ENCODE measurements at regions not wholly inside any gene's neighbourhood (a gene's known extent, or its start where the extent isn't known, plus 50 kb on each side); places are given as distances from the start of the nearest gene placed in this dataset.

DNA sequence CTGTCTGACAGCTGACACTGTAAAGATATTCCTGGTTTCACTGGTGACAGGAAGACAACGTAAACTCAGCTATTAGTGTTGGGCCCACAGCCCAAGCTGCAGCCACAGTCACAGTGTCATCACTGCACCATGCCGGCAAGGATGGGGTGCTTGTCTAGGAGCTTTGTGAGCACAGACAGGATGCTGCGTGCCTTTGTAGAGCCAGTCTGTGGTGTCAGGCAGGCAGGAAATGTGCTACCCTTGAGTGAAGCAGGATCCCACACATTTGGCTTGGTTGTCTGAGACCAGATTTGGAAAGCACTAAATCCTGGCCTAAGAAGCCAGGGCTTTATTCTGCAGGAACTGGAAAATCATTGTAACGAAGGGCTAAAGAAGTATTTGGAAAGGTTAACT lies 121.6 kb upstream of the ADAMTS16 start:
- no peaks in the 10 kb centered on the region for H3K27me3 ChIP-seq
- no peak overlapping the region for H3K4me3 ChIP-seq
- no peaks in the 10 kb centered on the region for H3K4me1 ChIP-seq
- H3K9me3 ChIP-seq, result no peaks in the 10 kb centered on the region
- TF ChIP-seq POLR2A (IDR thresholded peaks at IDR 0.05) (no peak), EP300 (IDR thresholded peaks at IDR 0.05) (no peak), POLR2AphosphoS5 (IDR thresholded peaks at IDR 0.05) (no peak)
- TF ChIP-seq, protein P1, sequence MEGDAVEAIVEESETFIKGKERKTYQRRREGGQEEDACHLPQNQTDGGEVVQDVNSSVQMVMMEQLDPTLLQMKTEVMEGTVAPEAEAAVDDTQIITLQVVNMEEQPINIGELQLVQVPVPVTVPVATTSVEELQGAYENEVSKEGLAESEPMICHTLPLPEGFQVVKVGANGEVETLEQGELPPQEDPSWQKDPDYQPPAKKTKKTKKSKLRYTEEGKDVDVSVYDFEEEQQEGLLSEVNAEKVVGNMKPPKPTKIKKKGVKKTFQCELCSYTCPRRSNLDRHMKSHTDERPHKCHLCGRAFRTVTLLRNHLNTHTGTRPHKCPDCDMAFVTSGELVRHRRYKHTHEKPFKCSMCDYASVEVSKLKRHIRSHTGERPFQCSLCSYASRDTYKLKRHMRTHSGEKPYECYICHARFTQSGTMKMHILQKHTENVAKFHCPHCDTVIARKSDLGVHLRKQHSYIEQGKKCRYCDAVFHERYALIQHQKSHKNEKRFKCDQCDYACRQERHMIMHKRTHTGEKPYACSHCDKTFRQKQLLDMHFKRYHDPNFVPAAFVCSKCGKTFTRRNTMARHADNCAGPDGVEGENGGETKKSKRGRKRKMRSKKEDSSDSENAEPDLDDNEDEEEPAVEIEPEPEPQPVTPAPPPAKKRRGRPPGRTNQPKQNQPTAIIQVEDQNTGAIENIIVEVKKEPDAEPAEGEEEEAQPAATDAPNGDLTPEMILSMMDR (IDR thresholded peaks at IDR 0.05), result no peak
- no peak overlapping the region for H3K27ac ChIP-seq
- 56 to 74% (median 71%) methylated on average over 4 of the region's 4 CpGs for WGBS, 5 donors
- H3K36me3 ChIP-seq, result no peaks in the 10 kb centered on the region
- no peak for DNase-seq
- intact Hi-C loops (cut with DNase I; ENCODE audit: low total_unique reads), result no loop called here

DNA sequence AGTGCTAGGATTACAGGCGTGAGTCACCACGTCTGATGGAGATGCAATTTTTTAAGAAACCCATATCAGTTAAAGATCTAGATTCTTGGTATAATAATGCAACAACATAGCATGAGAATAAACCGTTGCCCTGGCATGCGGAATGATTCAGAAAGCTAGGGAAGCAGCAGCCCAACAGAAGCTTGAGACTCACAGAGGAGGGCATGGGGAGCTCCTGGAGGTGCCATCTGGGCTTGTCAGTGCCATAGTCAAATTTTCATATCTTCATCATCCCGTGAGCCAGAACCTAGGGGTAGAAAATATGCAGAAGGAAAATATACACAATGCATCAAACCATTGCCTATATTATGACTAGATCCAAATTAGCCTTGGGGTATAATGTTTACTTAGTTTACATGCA lies 118.7 kb upstream of the ADAMTS16 start:
- DNase-seq, result no peak
- Histone ChIP-seq H3K4me3 (no peak overlapping the region), H3K36me3 (no peaks in the 10 kb centered on the region), H3K4me1 (no peaks in the 10 kb centered on the region), H3K27ac (no peak overlapping the region), H3K27me3 (no peaks in the 10 kb centered on the region), H3K9me3 (no peaks in the 10 kb centered on the region)
- intact Hi-C loops (cut with DNase I; ENCODE audit: low total_unique reads), result no loop called here
- 86 to 95% (median 90%) methylated on average over 5 of the region's 5 CpGs for WGBS, 5 donors
- TF ChIP-seq EP300 (IDR thresholded peaks at IDR 0.05) (no peak), POLR2AphosphoS5 (IDR thresholded peaks at IDR 0.05) (no peak), POLR2A (IDR thresholded peaks at IDR 0.05) (no peak)
- TF ChIP-seq, protein P1 (IDR thresholded peaks at IDR 0.05), result no peak

DNA sequence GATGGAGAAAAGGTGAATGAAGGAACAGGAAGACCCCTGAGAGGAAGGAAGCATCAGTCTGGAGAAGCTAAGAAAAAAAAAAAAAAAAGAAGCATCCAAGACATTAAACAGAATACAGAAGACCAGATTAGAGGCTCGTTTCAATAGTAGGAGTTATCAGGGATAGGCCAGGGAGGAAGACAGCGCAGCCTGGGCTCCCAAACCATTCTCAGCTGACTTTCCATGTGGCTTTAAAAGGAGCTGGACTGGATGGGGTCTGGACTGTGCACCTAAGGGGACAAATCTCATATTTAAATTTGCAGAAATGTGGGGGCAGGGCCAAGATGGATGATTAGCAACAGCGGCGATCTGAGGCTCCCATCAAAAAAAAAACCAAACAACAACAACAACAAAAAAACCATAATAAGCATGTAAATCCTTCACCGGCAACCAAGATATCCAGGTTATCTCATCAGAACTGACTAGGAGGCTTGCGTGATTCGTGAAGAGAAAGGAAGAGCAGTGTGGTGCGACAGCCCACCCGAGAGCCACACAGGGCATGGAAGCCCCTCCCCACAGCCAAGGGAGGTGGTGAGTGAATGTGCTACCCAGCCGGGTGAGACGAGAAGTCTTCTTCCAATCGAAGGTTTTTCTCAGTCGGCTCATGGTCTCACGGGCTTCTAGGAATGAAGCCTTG lies 114.9 kb upstream of the ADAMTS16 start:
- intact Hi-C loops (cut with DNase I; ENCODE audit: low total_unique reads), result no loop called here
- no peak overlapping the region for H3K4me3 ChIP-seq
- H3K4me1 ChIP-seq, result no peaks in the 10 kb centered on the region
- TF ChIP-seq EP300 (IDR thresholded peaks at IDR 0.05) (no peak), POLR2AphosphoS5 (IDR thresholded peaks at IDR 0.05) (no peak), POLR2A (IDR thresholded peaks at IDR 0.05) (no peak)
- TF ChIP-seq, protein P1 (IDR thresholded peaks at IDR 0.05), result no peak
- no peaks in the 10 kb centered on the region for H3K27me3 ChIP-seq
- no peaks in the 10 kb centered on the region for H3K36me3 ChIP-seq
- no peak overlapping the region for H3K27ac ChIP-seq
- no peaks in the 10 kb centered on the region for H3K9me3 ChIP-seq
- no peak for DNase-seq
- WGBS, 5 donors, result 87 to 90% (median 90%) methylated on average over 14 of the region's 14 CpGs

DNA sequence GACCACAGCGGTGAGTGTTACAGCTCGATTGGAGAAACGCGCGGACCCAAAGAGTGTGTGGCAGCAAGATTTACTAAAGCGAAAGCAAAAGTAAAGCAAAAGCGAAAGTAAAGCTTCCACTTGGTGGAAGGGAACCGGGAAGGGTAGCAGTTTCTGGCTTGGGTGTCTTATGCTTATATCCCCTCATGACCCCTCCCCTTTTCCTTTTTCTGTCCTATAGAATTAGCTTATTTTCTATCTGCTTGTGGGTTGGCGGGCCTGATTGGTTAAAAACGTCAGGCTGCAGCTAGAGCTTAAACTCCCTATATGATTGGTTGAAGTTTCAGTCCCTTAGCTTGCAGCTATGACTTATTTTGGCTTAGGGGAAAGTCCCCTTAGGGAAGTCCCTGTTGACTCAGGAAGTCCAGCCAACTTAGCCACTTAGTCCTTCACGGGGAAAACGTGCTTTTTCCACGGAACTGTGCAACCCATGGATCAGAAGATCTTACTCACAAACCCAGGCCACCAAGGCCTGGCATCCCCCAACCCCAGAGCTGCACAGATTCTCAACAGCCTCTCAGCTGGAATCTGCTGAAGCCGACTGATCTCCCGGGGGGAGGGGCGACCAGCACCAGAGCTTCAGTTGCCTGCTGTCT lies 114.2 kb upstream of the ADAMTS16 start:
- intact Hi-C loops (cut with DNase I; ENCODE audit: low total_unique reads), result no loop called here
- 75 to 84% (median 81%) methylated on average over 16 of the region's 16 CpGs for WGBS, 5 donors
- no peak overlapping the region for H3K27ac ChIP-seq
- no peaks in the 10 kb centered on the region for H3K36me3 ChIP-seq
- no peaks in the 10 kb centered on the region for H3K27me3 ChIP-seq
- TF ChIP-seq POLR2AphosphoS5 (IDR thresholded peaks at IDR 0.05) (no peak), POLR2A (IDR thresholded peaks at IDR 0.05) (no peak), EP300 (IDR thresholded peaks at IDR 0.05) (no peak)
- TF ChIP-seq, protein P1 (IDR thresholded peaks at IDR 0.05), result no peak
- DNase-seq, result no peak
- H3K9me3 ChIP-seq, result no peaks in the 10 kb centered on the region
- no peaks in the 10 kb centered on the region for H3K4me1 ChIP-seq
- no peak overlapping the region for H3K4me3 ChIP-seq
